Colonic mucosa (tissue), 4 donors: ENCODE measurements at regions not wholly inside any gene's neighbourhood (a gene's known extent, or its start where the extent isn't known, plus 50 kb on each side); places are given as distances from the start of the nearest gene placed in this dataset.
"Not testable (repeated sequence)": the region's sequence is repeated elsewhere in the genome, so short reads cannot be mapped to it uniquely, and the experiment has no call there.

Experiments
- DNase-seq: peaks from one replicate; pipeline ENCODE4 v3.0.0-alpha.2; 2020
- H3K27ac ChIP-seq: fragments of 200-600 bp; one replicate; pipeline ENCODE4 v1.8.0; 2021
- H3K27me3 ChIP-seq: fragments of 200-600 bp; one replicate; pipeline ENCODE4 v1.8.0; 2021
- H3K36me3 ChIP-seq: fragments of 200-600 bp; one replicate; pipeline ENCODE4 v1.8.0; 2021
- H3K4me1 ChIP-seq: fragments of 200-600 bp; one replicate; pipeline ENCODE4 v1.8.0; 2021; ENCODE audit warnings: mild to moderate bottlenecking
- H3K4me3 ChIP-seq: fragments of 200-600 bp; one replicate; pipeline ENCODE4 v1.8.0; 2021
- H3K9ac ChIP-seq, 2 donors: one replicate each; pipeline ENCODE4 v1.7.0; 2013; ENCODE audit warnings: control low read depth in 2 of 2, low read depth in 2 of 2, low read length in 2 of 2
- H3K9me3 ChIP-seq: fragments of 200-600 bp; one replicate; pipeline ENCODE4 v1.8.0; 2021
- intact Hi-C: fragments of 100-400 bp; cut with DNase I; formaldehyde crosslinking; loops from one replicate; pipeline ENCODE4 v1.14.1; 2022
- TF ChIP-seq, protein P1 (sequence below): fragments of 200-600 bp; IDR thresholded peaks from one replicate; pipeline ENCODE4 v1.8.0; 2022; ENCODE audit warnings: antibody characterized with exemption, mild to moderate bottlenecking
- donor health status: healthy.
- donor health status: DM: no; HTN: no; CAD: no.
- donor health status: DM: no; HTN: no; CAD: no.

DNA sequence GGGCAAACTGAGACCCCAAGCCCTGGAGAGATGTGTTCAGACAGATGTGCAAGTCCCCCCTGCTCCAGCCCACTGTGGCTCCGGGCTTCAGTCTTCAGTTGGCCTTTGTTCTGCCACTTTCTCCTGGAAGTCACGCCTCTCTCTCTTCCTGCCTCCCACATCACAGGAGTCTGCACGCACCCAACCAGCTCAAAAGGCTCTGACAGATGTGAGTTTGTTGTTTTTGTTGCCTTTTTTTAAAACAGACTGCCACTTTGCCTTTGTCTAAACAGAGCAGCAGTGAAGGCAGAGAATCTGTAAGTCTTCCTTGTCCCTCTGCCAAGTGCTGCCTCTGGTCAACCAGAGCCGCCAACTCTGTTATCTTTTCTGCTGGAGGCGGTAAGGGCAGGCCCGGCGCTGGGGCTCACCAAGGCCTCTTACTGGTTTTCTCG lies 149.7 kb downstream of the TFAP2C start:
- no peak overlapping the region for H3K27ac ChIP-seq
- H3K4me3 ChIP-seq = no peak overlapping the region
- H3K4me1 ChIP-seq = no peaks in the 10 kb centered on the region
- H3K9ac ChIP-seq = no peak overlapping the region
- DNase-seq = no peak
- H3K27me3 ChIP-seq = no peaks in the 10 kb centered on the region
- H3K9me3 ChIP-seq = no peaks in the 10 kb centered on the region
- TF ChIP-seq, protein P1, sequence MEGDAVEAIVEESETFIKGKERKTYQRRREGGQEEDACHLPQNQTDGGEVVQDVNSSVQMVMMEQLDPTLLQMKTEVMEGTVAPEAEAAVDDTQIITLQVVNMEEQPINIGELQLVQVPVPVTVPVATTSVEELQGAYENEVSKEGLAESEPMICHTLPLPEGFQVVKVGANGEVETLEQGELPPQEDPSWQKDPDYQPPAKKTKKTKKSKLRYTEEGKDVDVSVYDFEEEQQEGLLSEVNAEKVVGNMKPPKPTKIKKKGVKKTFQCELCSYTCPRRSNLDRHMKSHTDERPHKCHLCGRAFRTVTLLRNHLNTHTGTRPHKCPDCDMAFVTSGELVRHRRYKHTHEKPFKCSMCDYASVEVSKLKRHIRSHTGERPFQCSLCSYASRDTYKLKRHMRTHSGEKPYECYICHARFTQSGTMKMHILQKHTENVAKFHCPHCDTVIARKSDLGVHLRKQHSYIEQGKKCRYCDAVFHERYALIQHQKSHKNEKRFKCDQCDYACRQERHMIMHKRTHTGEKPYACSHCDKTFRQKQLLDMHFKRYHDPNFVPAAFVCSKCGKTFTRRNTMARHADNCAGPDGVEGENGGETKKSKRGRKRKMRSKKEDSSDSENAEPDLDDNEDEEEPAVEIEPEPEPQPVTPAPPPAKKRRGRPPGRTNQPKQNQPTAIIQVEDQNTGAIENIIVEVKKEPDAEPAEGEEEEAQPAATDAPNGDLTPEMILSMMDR = no peak
- intact Hi-C loops = no loop called here
- H3K36me3 ChIP-seq = no peaks in the 10 kb centered on the region

GRCh38 chr20:56779452-56780143 lies 150.5 kb downstream of the TFAP2C start:
- no peak overlapping the region for H3K4me3 ChIP-seq

GRCh38 chr20:56780266-56780665 lies 151.2 kb downstream of the TFAP2C start:
- intact Hi-C loops = no loop called here
- H3K27ac ChIP-seq = no peak overlapping the region

More at GRCh38 chr20:56779452-56780143, 150.5 kb downstream of the TFAP2C start:
- DNase-seq = no peak
- H3K9me3 ChIP-seq = no peaks in the 10 kb centered on the region
- no peak overlapping the region for H3K9ac ChIP-seq
- intact Hi-C loops = no loop called here
- TF ChIP-seq, protein P1 = no peak
- H3K27me3 ChIP-seq = no peaks in the 10 kb centered on the region
- no peaks in the 10 kb centered on the region for H3K36me3 ChIP-seq
- H3K4me1 ChIP-seq = no peaks in the 10 kb centered on the region
- no peak overlapping the region for H3K27ac ChIP-seq

DNA sequence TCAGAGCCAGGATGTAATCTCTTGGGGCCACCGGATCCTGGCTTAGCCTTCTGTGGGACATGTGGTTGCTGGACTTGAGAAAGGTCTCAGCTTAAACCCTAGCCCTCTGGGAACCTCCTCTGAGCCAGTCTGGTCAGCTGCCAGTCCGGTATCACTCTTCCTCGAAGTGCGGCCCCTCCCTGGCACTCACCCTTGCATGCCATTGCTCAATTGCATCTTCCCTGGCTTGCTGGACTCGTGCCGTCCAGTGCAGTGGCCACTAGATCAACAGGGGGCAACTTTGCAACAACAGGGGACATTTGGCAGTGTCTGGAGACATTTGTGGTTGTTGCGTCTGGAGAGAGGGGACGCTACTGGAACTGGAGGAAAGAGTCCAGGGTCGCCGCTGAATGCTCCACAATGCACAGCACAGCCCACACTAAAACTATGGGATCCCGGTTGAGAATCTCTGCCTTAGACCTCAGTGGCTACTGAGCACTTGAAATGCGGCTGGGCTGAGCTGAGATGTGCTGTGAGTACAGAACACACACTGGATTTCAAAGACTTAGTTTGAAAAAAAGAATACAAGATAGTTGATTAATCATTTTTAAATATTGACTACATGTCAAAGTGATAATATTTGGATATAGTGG lies 152.1 kb downstream of the TFAP2C start:
- DNase-seq = no peak
- intact Hi-C loops = no loop called here
- no peaks in the 10 kb centered on the region for H3K36me3 ChIP-seq
- H3K4me3 ChIP-seq = no peak overlapping the region
- H3K9me3 ChIP-seq = no peaks in the 10 kb centered on the region
- TF ChIP-seq, protein P1 = no peak
- H3K27ac ChIP-seq = no peak overlapping the region
- no peak overlapping the region for H3K9ac ChIP-seq
- H3K27me3 ChIP-seq = no peaks in the 10 kb centered on the region
- no peaks in the 10 kb centered on the region for H3K4me1 ChIP-seq

More at GRCh38 chr20:56780266-56780665, 151.2 kb downstream of the TFAP2C start:
- no peak for DNase-seq
- no peak overlapping the region for H3K4me3 ChIP-seq
- H3K4me1 ChIP-seq = no peaks in the 10 kb centered on the region
- H3K9ac ChIP-seq = no peak overlapping the region
- H3K9me3 ChIP-seq = no peaks in the 10 kb centered on the region
- H3K27me3 ChIP-seq = no peaks in the 10 kb centered on the region
- TF ChIP-seq, protein P1 = no peak
- no peaks in the 10 kb centered on the region for H3K36me3 ChIP-seq

DNA sequence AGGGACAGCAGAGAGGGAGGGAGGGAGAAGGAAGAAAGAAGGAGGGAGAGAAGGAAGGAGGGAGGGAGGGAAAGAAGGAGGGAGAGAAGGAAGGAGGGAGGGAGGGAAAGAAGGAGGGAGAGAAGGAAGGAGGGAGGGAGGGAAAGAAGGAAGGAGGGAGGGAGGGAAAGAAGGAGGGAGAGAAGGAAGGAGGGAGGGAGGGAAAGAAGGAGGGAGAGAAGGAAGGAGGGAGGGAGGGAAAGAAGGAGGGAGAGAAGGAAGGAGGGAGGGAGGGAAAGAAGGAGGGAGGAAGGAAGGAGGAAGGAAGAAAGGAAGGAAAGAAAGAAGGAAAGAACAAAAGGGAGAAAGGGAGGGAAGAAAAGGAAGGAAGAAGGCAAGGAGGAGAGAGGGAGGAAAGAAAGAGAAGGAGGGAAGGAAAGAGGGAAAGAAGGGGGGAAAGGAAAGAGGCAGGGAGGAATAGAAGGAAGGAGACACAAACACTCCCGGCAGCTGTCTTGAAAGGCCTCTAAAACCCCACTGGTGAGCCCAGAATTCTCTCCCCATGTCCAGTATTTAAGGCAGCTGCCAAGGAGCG lies 153.0 kb downstream of the TFAP2C start:
- intact Hi-C loops, H3K36me3 ChIP-seq, DNase-seq, H3K9me3 ChIP-seq, H3K27ac ChIP-seq, H3K4me3 ChIP-seq, H3K4me1 ChIP-seq, H3K27me3 ChIP-seq, H3K9ac ChIP-seq: not testable (repeated sequence)

DNA sequence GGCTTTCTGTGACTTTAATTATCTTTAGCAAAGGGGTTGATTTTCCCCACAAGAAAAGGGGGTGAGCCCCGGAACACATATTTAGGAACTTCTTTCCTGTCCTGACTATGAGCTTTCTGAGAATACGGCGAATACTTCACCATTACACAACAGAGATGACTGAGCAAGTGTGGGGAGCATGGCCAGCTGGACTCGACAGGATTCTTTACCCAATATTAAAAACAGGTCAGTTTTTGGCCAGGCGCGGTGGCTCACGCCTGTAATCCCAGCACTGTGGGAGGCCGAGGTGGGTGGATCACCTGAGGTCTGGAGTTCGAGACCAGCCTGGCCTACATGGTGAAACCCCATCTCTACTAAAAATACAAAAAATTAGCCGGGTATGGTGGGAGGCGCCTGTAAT lies 153.7 kb downstream of the TFAP2C start:
- H3K27me3 ChIP-seq, intact Hi-C loops, H3K9me3 ChIP-seq, H3K4me1 ChIP-seq, H3K4me3 ChIP-seq, H3K9ac ChIP-seq, DNase-seq, H3K27ac ChIP-seq, H3K36me3 ChIP-seq: not testable (repeated sequence)
